GM21786 (cell line): ENCODE measurements at regions not wholly inside any gene's neighbourhood (a gene's known extent, or its start where the extent isn't known, plus 50 kb on each side); places are given as distances from the start of the nearest gene placed in this dataset.
"Not testable (repeated sequence)": the region's sequence is repeated elsewhere in the genome, so short reads cannot be mapped to it uniquely, and the experiment has no call there.

Source experiments
- ATAC-seq: cut with Tn5 transposase; IDR thresholded peaks from one replicate; pipeline ENCODE4 v1.9.1; 2021; ENCODE audit not compliant: unreplicated experiment

DNA sequence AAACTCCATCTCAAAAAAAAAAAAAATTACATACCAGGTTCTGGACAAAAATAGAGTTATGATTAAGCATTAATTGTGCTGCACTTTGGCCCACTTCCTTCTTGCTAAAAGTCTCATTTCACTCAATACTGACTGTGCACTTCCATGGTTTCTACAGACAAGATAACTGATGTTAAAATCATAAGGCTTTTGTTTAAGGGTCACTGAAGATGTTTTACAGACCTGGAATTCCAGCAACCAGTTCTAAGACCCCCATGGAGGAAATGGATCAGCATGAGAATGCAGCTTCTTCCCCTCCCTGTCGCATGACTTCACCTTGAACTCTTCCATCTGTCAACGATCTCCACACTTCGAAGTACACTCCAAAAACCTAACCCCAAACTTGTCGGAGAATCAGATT, 1191.8 kb upstream of the AUTS2 start:
- ATAC-seq: no peak

- no peak for ATAC-seq
Measured at GRCh38 chr7:68407460-68407859, 1190.8 kb upstream of the AUTS2 start.

DNA sequence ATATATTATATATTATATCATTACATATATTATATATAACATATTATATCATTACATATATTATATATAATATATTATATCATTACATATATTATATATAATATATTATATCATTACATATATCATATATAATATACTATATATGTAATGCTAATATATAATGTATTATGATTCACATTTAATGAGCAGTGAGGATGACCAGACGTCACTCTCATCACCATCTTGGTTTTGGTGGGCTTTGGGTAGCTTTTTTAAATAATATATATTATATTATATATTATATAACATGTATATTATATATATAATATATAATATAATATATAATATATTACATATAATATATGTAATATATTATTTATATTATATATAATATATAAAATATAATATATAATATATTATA, 1189.4 kb upstream of the AUTS2 start:
- no peak for ATAC-seq

- ATAC-seq: no peak
Measured at GRCh38 chr7:68409851-68410250, 1188.4 kb upstream of the AUTS2 start.

- ATAC-seq: not testable (repeated sequence)
Measured at GRCh38 chr7:68410693-68411092, 1187.6 kb upstream of the AUTS2 start.

DNA sequence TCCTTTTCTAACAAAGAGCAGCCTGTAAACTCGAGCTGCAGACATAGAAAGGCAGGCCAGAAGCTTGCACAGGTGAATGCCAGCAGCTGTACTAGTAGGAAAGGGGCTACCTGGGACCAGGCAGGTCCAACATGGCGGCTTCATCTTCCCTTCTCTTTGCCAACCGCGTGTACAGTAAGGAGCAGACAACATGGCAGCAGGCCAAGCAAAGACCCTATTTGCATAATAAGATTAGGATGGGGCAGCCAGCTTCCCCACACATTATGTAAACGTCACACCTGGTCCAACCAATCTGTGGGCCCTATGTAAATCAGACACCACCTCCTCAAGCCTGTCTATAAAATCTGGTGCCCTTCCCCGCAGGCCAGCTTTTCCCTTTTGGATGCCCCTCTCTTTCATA, 1186.5 kb upstream of the AUTS2 start:
- ATAC-seq: no peak

- no peak for ATAC-seq
Measured at GRCh38 chr7:68414631-68415425, 1183.4 kb upstream of the AUTS2 start.

DNA sequence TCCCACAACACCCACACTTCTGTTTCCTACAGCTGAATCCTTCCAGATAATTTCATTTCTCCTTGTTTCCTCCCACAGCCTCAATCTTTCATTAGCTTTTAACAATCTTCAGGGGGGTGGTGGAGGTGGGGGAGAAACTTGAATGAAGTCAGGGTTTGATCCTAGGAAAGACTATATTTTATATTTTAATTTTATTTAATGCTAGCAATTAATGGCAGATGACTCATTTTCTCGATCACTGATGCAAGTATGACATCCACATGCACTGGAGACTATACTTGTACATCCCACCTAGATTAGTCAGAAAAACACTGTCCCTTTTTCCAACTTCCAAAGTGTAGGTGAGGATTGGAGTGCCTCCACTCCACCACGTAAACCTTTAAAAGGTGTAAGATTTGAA, 1181.3 kb upstream of the AUTS2 start:
- no peak for ATAC-seq

GRCh38 chr7:68417659-68418058, 1180.6 kb upstream of the AUTS2 start:
- ATAC-seq: no peak

DNA sequence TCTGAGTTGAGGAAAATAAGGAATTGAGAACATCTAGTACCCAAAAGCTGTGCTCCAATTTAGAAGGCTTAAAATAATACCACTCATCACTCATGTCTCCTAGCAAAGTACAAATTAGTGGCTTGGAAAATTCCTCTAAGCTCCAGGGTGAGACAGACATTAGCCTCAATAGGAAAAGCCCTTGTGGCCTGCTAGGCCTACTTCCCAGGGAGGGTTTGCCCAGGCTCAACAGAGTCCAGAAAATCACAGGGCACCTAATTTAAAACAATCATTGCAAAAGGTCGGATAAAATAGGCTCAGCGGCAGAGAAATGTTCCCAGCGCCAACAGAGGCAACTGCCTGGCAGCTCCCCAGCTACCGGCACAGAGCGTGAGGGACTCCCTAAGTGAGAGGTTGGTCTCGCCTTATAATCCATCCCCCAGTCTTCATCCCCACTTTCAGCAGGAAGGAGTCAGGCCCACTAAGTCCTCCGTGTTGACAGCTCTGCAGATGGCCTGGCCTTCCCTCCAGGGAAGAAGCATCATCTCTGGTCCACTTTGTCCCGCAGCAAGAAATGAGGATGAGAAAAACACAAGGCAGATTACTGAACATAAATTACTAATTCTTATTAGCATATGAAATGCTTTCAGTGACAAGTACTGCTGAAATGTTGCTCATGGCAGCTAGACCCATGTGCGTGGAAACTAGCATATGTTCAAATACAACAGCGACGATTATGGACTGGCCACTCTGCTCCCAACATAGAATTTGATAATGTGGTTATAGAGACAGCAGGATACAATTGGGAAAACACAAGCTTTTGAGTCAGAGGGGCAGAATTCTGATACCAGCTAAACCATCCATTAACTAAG, 1177.7 kb upstream of the AUTS2 start:
- no peak for ATAC-seq

DNA sequence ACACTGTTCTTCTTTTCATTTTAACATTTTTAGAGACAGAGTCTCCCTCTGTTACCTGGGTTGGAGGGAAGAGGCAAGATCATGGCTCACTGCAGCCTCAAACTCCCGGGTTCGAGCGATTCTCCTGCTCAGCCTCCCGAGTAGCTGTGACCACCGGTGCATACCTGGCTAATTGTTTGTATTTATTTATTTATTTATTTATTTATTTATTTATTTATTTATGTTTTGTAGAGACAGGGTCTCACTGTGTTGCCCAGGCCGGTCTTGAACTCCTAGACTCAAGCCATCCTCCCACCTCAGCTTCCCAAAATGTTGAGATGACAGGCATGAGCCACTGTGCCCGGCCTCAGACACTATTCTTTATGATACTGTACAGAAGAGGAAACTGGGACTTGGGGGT, 1176.6 kb upstream of the AUTS2 start:
- no peak for ATAC-seq

GRCh38 chr7:68422281-68422680, 1176.0 kb upstream of the AUTS2 start:
- no peak for ATAC-seq

DNA sequence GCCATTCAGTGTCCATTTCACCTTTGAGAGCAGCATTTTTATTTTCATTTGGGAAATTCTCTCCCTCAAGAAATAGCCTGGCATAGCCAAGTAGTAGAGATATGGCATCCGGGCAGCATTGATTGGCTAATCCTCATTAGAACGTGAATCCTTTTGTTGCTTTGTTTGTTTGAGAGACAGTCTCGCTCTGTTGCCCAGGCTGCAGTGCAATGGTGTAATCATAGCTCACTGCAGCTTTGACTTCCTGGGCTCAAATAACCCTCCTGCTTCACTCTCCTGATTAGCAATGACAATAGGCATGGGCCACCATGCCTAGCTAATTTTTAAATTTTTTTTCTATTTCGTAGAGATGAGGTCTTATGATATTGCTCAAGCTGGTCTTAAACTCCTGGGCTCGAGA, 1174.9 kb upstream of the AUTS2 start:
- ATAC-seq: no peak

DNA sequence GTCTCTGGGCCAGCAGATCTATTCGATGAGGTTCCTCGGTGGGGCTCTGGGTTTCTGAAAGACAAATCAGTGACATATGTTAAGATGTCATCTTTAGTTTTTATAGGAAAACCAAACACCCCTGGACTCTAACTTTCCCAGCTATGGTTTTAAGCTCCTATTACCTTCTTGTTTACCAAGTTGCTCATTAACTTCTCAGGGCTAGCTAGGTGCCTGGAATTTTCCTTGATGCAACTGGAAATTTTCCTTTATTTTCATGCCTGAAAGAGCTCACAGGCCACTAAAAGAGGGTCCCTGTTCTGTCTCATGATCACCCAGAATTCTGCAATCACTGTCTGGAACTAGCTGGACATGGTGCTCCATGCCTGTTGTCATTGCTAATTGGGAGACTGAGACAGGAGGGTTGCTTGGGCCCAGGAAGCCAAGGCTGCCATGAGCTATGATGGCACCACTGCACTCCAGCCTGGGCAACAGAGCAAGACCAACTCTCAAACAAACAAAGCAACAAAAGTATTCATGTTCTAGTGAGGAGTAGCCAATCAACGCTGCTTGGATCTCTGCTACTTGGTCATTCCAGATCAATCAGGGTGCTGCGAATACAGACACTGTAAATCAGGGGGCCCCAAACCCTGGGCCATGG, 1173.5 kb upstream of the AUTS2 start:
- no peak for ATAC-seq

DNA sequence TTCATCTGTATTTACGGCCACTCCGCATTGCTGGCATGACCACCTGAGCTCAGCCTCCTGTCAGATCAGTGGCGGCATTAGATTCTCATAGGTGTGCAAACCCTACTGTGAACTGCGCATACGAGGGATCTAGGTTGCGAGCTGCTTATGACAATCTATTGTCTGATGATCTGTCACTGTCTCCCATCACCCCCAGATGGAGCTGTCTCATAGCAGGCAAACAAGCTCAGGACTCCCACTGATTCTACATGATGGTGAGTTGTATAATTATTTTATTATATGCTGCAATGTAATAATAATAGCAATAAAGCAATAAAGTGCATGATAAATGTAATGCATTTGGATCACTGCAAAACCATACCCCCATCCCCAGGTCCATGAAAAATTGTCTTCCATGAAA, 1172.9 kb upstream of the AUTS2 start:
- ATAC-seq: no peak

- ATAC-seq: no peak
Measured at GRCh38 chr7:68429411-68430117, 1168.7 kb upstream of the AUTS2 start.

GRCh38 chr7:68432585-68432984, 1165.7 kb upstream of the AUTS2 start:
- ATAC-seq: no peak

DNA sequence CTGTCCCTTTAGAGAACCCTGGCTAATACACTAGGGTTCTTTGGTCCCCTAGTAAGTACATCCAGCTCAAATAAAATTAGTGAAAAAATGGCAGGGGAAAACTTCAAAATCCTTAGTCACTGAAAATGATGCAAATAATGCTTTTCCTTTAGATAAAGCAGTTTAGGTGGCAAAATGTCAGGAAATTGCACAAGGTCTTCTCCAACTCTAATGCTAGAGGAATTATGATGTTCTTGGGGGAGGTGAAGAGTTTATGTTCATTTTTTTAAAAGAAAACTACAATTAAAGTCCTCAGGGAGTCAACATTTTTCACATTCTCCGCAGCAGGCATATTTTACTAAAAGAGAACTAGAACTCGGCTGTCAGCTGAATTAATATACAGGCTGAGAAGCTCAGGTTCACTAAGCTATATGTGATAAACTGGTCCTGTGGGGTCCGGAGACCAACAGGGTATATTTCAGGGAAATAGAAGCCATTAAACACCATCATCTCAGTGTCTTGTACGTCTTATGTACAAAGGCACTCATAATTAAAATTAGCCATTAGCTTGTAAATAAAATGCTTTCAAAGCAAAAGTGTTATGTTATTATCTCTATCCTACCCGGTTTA, 1164.7 kb upstream of the AUTS2 start:
- ATAC-seq: no peak

DNA sequence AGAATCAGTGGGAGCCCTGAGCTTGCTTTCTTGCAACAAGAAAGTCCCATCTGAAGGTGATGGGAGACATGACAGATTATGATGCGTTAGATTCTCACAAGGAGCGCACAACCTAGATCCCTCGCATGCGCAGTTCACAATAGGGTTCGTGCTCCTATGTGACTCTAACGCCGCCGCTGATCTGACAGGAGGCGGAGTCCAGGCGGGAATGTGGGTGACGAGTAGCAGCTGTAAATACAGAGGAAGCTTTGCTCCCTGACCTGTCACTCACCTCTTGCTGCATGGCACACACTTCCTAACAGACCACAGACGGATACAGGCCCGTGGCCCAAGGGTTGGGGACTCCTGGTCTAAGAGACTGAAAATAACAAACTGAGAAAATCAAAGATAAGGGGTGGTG, 1163.4 kb upstream of the AUTS2 start:
- no peak for ATAC-seq

- ATAC-seq: no peak
Measured at GRCh38 chr7:68438016-68438415, 1160.3 kb upstream of the AUTS2 start.

DNA sequence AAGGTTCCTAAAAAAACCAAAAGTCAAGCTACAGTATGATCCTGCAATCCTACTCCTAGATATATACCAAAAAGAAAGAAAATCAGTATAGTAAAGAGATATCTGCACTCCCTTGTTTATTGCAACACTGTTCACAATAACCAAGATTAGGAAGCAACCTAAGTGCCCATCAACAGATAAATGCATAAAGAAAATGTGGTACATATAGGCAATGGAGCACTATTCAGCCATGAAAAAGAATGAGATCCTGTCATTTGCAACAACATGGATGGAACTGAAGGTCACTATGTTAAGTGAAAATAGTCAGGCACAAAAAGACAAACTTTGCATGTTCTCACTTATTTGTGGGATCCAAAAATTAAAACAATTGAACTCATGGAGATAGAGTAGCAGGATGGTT, 1159.5 kb upstream of the AUTS2 start:
- ATAC-seq: no peak
